ENCODE measurements at regions not wholly inside any gene's neighbourhood (a gene's known extent, or its start where the extent isn't known, plus 50 kb on each side); places are given as distances from the start of the nearest gene placed in this dataset.

GRCh38 chr12:58416236-58416635 is 474.9 kb downstream of the ATP23 start:
- H2AFZ ChIP-seq (ENCODE audit: low read depth, low read length, poor library complexity, severe bottlenecking) = no peak overlapping the region
- no peaks in the 10 kb centered on the region for H3K9me2 ChIP-seq (ENCODE audit: insufficient read depth)
- H3K4me3 ChIP-seq (replicated peaks in 1 of 2; ENCODE audit: low read depth in 1 of 2, low read length in 2 of 2) = no peak overlapping the region
- ATAC-seq (0 out of 2 replicates have a peak, but pooled peaks have one; percentile 20), DNase-seq (ENCODE audit: low read depth, low spot score) (no peak)
- no TSS peak for BruUV-seq (replicated peaks)
- no peaks in the 10 kb centered on the region for H4K20me1 ChIP-seq (ENCODE audit: insufficient read depth)
- TF ChIP-seq RAD21 (IDR thresholded peaks at IDR 0.05; ENCODE audit: low read depth) = peak; percentile 61
- TF ChIP-seq ZFX (IDR thresholded peaks at IDR 0.05) = no peak
- no peak for TF ChIP-seq POLR2AphosphoS5 (IDR thresholded peaks at IDR 0.05; ENCODE audit: low read depth, low read length)
- TF ChIP-seq CTCF (IDR thresholded peaks at IDR 0.05 in 2 of 3, conservative IDR thresholded peaks at IDR 0.05 in 1 of 3; ENCODE audit: borderline replicate concordance in 1 of 3, insufficient read depth in 1 of 3, low read depth in 2 of 3, low read length in 2 of 3) = peak in 1 of 3 experiments; percentile 35; a peak in 1 of 6 replicates
- no peak overlapping the region for H3K27ac ChIP-seq (ENCODE audit: low read depth, low read length)
- intact Hi-C loops (cut with micrococcal nuclease) = no loop called here
- ChIA-PET RAD21 (ENCODE audit: low non-redundant PET in 1 of 2, low total read pairs in 2 of 2, uncharacterized antibody in 2 of 2, unreplicated experiment in 2 of 2) (no interaction called here), POLR2A (no interaction called here), CTCF (interaction anchor here (1.8 kb wide), 1 partner anchor 27 kb away, joined by 5 read pairs; no protein-coding TSS in a partner anchor)
- no peaks in the 10 kb centered on the region for H3K9me3 ChIP-seq (ENCODE audit: control insufficient read depth in 1 of 2, insufficient read depth in 1 of 2, low read depth in 1 of 2, low read length in 2 of 2)
- peaks cover 0 to 9% of the 10 kb centered on the region in 2 experiments; a peak in 1 of 4 replicates for H3K4me1 ChIP-seq (ENCODE audit: control insufficient read depth in 1 of 2, insufficient read depth in 2 of 2, low read length in 2 of 2)
- no peaks in the 10 kb centered on the region for H3K79me2 ChIP-seq (ENCODE audit: insufficient read depth, low read length)
- no peak overlapping the region for H3K9ac ChIP-seq (ENCODE audit: low read length)
- no peak overlapping the region for H3K4me2 ChIP-seq (ENCODE audit: low read length)
- no peaks in the 10 kb centered on the region for H3K27me3 ChIP-seq (ENCODE audit: insufficient read depth, low read length)
- no peaks in the 10 kb centered on the region for H3K36me3 ChIP-seq (ENCODE audit: control insufficient read depth in 1 of 2, insufficient read depth in 2 of 2, low read length in 2 of 2)

GRCh38 chr12:58419196-58419760 is 477.9 kb downstream of the ATP23 start:
- ChIA-PET POLR2A (no interaction called here), RAD21 (ENCODE audit: low non-redundant PET in 1 of 2, low total read pairs in 2 of 2, uncharacterized antibody in 2 of 2, unreplicated experiment in 2 of 2) (no interaction called here), CTCF (no interaction called here)
- H3K4me2 ChIP-seq (ENCODE audit: low read length) = no peak overlapping the region
- ATAC-seq = no peak
- H3K9ac ChIP-seq (ENCODE audit: low read length) = no peak overlapping the region
- TF ChIP-seq ZBTB33 (IDR thresholded peaks at IDR 0.05; ENCODE audit: extremely low read depth, insufficient replicate concordance, low read length) = no peak
- no peak for TF ChIP-seq TCF7L2 (IDR thresholded peaks at IDR 0.05; ENCODE audit: borderline replicate concordance, extremely low read depth, insufficient read depth, insufficient read length)
- TF ChIP-seq MAX (IDR thresholded peaks at IDR 0.05) = no peak
- TF ChIP-seq JUND (IDR thresholded peaks at IDR 0.05) = no peak
- no peak for TF ChIP-seq POLR2AphosphoS5 (IDR thresholded peaks at IDR 0.05; ENCODE audit: low read depth, low read length)
- TF ChIP-seq ATF3 (IDR thresholded peaks at IDR 0.05) = no peak
- no peak for TF ChIP-seq ELF1 (IDR thresholded peaks at IDR 0.05; ENCODE audit: borderline replicate concordance, low read depth)
- no peak for TF ChIP-seq FOSL1 (IDR thresholded peaks at IDR 0.05; ENCODE audit: low read depth)
- TF ChIP-seq RAD21 (IDR thresholded peaks at IDR 0.05; ENCODE audit: low read depth) = no peak
- no peak for TF ChIP-seq SRF (IDR thresholded peaks at IDR 0.05; ENCODE audit: low read depth)
- no peaks in the 10 kb centered on the region; a peak in 1 of 4 replicates for H3K9me3 ChIP-seq (ENCODE audit: control insufficient read depth in 1 of 2, insufficient read depth in 1 of 2, low read depth in 1 of 2, low read length in 2 of 2)
- H3K27me3 ChIP-seq (ENCODE audit: insufficient read depth, low read length) = no peaks in the 10 kb centered on the region
- H4K20me1 ChIP-seq (ENCODE audit: insufficient read depth) = no peaks in the 10 kb centered on the region
- no peak for DNase-seq (ENCODE audit: low read depth, low spot score)
- H3K36me3 ChIP-seq (ENCODE audit: control insufficient read depth in 1 of 2, insufficient read depth in 2 of 2, low read length in 2 of 2) = no peaks in the 10 kb centered on the region
- H3K79me2 ChIP-seq (ENCODE audit: insufficient read depth, low read length) = no peaks in the 10 kb centered on the region
- no peak overlapping the region for H3K4me3 ChIP-seq (replicated peaks in 1 of 2; ENCODE audit: low read depth in 1 of 2, low read length in 2 of 2)
- no TSS peak for BruUV-seq (replicated peaks)
- H2AFZ ChIP-seq (ENCODE audit: low read depth, low read length, poor library complexity, severe bottlenecking) = no peak overlapping the region
- H3K9me2 ChIP-seq (ENCODE audit: insufficient read depth) = no peaks in the 10 kb centered on the region
- H3K27ac ChIP-seq (ENCODE audit: low read depth, low read length) = no peak overlapping the region
- peaks cover 0 to 4% of the 10 kb centered on the region in 2 experiments; a peak in 1 of 4 replicates for H3K4me1 ChIP-seq (ENCODE audit: control insufficient read depth in 1 of 2, insufficient read depth in 2 of 2, low read length in 2 of 2)
- intact Hi-C loops (cut with micrococcal nuclease) = no loop called here
